Fibroblast of lung (primary cell): ENCODE measurements at regions not wholly inside any gene's neighbourhood (a gene's known extent, or its start where the extent isn't known, plus 50 kb on each side); places are given as distances from the start of the nearest gene placed in this dataset.

Source experiments
- EZH2 ChIP-seq: IDR thresholded peaks from 2 replicates; pipeline ENCODE4 v1.5.1; 2012; ENCODE audit warnings: low read length, control low read depth, mild to moderate bottlenecking; ENCODE audit errors: missing control alignments
- TF ChIP-seq, protein P1 (sequence below), 2 donors: IDR thresholded peaks in 1 of 2; conservative IDR thresholded peaks in 1 of 2; 1 replicate in 1 of 2; 2 replicates in 1 of 2; pipeline ENCODE4 v1.5.1; 2011 to 2012; ENCODE audit warnings: low read length in 2 of 2, control low read depth in 1 of 2, inconsistent platforms in 1 of 2, low read depth in 1 of 2, mild to moderate bottlenecking in 1 of 2

DNA sequence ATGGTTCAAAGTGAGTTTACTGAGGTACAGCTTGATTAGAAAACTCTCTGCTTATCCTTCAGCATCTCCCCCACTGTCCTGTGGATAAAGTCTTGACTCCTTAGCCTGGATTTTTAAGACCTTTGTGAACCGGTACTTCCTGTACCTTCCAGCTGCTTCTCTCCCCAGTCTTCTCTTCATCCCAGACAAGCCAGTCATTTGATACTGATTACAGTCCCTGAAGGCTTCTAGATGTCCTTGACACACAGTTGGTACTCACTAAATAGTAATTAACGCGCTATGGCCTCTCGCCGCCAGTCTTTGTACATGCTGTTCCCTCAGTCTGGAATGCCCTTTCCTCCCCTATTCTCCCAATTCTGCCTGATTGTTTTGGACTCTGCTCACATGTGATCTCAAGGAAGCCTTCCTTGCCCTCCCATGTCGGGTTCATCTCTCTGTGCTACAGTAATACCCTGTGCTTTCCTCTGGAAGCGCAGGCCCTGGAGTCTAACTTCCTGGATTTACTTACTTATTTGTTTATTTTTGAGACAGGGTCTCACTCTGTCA lies 50.6 kb upstream of the PTGR2 start:
- TF ChIP-seq, protein P1, sequence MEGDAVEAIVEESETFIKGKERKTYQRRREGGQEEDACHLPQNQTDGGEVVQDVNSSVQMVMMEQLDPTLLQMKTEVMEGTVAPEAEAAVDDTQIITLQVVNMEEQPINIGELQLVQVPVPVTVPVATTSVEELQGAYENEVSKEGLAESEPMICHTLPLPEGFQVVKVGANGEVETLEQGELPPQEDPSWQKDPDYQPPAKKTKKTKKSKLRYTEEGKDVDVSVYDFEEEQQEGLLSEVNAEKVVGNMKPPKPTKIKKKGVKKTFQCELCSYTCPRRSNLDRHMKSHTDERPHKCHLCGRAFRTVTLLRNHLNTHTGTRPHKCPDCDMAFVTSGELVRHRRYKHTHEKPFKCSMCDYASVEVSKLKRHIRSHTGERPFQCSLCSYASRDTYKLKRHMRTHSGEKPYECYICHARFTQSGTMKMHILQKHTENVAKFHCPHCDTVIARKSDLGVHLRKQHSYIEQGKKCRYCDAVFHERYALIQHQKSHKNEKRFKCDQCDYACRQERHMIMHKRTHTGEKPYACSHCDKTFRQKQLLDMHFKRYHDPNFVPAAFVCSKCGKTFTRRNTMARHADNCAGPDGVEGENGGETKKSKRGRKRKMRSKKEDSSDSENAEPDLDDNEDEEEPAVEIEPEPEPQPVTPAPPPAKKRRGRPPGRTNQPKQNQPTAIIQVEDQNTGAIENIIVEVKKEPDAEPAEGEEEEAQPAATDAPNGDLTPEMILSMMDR (conservative IDR thresholded peaks at IDR 0.05 in 1 of 2, IDR thresholded peaks at IDR 0.05 in 1 of 2; ENCODE audit: low read depth in 1 of 2, low read length in 2 of 2), result no peak
- no peak for TF ChIP-seq EZH2
